ENCODE measurements at regions not wholly inside any gene's neighbourhood (a gene's known extent, or its start where the extent isn't known, plus 50 kb on each side); places are given as distances from the start of the nearest gene placed in this dataset.
"Not testable (repeated sequence)": the region's sequence is repeated elsewhere in the genome, so short reads cannot be mapped to it uniquely, and the experiment has no call there.

DNA sequence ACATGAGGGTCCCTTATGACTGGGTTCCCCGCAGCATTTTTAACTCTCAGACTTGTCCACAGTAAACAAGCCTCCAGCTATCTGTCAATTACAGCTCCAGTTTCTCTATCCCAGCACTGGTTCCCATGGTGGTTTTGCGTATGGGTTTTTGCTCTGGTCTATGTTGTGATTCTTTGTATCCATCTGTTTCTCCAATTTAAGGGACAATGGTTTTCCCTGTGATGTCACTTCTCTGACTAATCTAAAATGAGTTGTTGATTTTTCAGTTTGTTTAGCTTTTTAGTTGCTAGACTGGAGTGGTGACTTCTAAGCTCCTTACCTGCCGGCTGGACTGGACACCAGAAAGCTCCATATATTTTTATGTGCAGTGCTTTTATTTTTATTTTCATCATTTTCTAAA is 303.7 kb downstream of the INHBA start:
- Histone ChIP-seq H3K4me3 (ENCODE audit: control extremely low read depth in 1 of 5, extremely low read depth in 1 of 5, insufficient read depth in 1 of 5, low read depth in 2 of 5, low read length in 4 of 5) (no peak overlapping the region), H3K27me3 (replicated peaks in 1 of 4; ENCODE audit: control extremely low read depth in 1 of 4, control insufficient read depth in 3 of 4, insufficient read depth in 4 of 4, low read length in 3 of 4) (no peaks in the 10 kb centered on the region), H3K4me2 (replicated peaks; ENCODE audit: low read depth, low read length, poor library complexity, severe bottlenecking) (no peak overlapping the region), H3K9ac (ENCODE audit: low read length) (no peak overlapping the region), H3K9me3 (ENCODE audit: control extremely low read depth in 1 of 3, control insufficient read depth in 2 of 3, insufficient read depth in 1 of 3, low read length in 2 of 3) (no peaks in the 10 kb centered on the region), H3K79me2 (ENCODE audit: control insufficient read depth, insufficient read depth, low read length) (no peaks in the 10 kb centered on the region), H3K36me3 (replicated peaks in 1 of 2; ENCODE audit: control extremely low read depth in 1 of 2, control insufficient read depth in 1 of 2, extremely low read depth in 1 of 2, insufficient read depth in 2 of 2, low read length in 1 of 2) (no peaks in the 10 kb centered on the region), H4K20me1 (ENCODE audit: control insufficient read depth, insufficient read depth, low read length, poor library complexity, severe bottlenecking) (no peaks in the 10 kb centered on the region), H2AFZ (ENCODE audit: insufficient read depth, low read depth, low read length, poor library complexity, severe bottlenecking) (no peak overlapping the region), H3K4me1 (ENCODE audit: control insufficient read depth in 2 of 2, insufficient read depth in 2 of 2, low read length in 2 of 2) (no peaks in the 10 kb centered on the region), H3K27ac (ENCODE audit: low read length in 2 of 2) (no peak overlapping the region)
- no peak overlapping the region for H3K4me3 Mint-ChIP-seq
- no peak for TF ChIP-seq EZH2 (IDR thresholded peaks at IDR 0.05; ENCODE audit: borderline replicate concordance, insufficient read depth, low read depth, low read length, poor library complexity, severe bottlenecking)
- TF ChIP-seq, protein P1, sequence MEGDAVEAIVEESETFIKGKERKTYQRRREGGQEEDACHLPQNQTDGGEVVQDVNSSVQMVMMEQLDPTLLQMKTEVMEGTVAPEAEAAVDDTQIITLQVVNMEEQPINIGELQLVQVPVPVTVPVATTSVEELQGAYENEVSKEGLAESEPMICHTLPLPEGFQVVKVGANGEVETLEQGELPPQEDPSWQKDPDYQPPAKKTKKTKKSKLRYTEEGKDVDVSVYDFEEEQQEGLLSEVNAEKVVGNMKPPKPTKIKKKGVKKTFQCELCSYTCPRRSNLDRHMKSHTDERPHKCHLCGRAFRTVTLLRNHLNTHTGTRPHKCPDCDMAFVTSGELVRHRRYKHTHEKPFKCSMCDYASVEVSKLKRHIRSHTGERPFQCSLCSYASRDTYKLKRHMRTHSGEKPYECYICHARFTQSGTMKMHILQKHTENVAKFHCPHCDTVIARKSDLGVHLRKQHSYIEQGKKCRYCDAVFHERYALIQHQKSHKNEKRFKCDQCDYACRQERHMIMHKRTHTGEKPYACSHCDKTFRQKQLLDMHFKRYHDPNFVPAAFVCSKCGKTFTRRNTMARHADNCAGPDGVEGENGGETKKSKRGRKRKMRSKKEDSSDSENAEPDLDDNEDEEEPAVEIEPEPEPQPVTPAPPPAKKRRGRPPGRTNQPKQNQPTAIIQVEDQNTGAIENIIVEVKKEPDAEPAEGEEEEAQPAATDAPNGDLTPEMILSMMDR (IDR thresholded peaks at IDR 0.05): no peak
- intact Hi-C loops (cut with micrococcal nuclease): no loop called here
- H3K9me3 Mint-ChIP-seq (ENCODE audit: insufficient read depth): no peaks in the 10 kb centered on the region
- WGBS (ENCODE audit: insufficient coverage): no CpG with 5 or more reads among the region's 3 CpGs
- POLR2A ChIA-PET: no interaction called here
- DNase-seq (no peak), ATAC-seq (ENCODE audit: low read depth) (no peak)
- no peak overlapping the region for H3K27ac Mint-ChIP-seq
- peaks cover 16% of the 10 kb centered on the region for H3K27me3 Mint-ChIP-seq
- CTCF ChIA-PET: no interaction called here
- no peaks in the 10 kb centered on the region for H3K4me1 Mint-ChIP-seq

DNA sequence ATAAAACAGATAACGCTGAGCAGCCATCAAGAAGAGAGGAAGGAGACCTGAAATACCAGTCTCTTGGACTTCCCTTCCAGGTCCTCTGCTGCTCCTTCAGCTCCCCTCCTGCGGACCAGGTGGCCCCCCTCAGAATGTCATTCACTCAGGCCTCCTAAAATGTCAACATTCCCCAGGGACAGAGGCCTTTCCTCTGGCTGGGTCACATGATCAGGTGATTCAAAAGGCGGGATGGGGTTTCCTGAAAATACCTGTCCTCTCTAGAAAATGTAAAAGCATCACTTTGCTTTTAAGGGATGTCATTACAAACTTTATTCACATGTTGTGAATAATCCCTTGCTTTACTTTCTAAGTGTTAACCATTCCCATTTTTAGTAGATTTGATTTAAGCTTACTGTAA is 311.1 kb downstream of the INHBA start:
- no peak overlapping the region for H3K27ac Mint-ChIP-seq
- ChIA-PET CTCF (no interaction called here), POLR2A (no interaction called here)
- no peak overlapping the region for H3K4me2 ChIP-seq (replicated peaks; ENCODE audit: low read depth, low read length, poor library complexity, severe bottlenecking)
- no peak overlapping the region for H2AFZ ChIP-seq (ENCODE audit: insufficient read depth, low read depth, low read length, poor library complexity, severe bottlenecking)
- ATAC-seq (ENCODE audit: low read depth) (no peak), DNase-seq (no peak)
- WGBS (ENCODE audit: insufficient coverage): 80% methylated on average over 3 of the region's 3 CpGs
- H3K79me2 ChIP-seq (ENCODE audit: control insufficient read depth, insufficient read depth, low read length): no peaks in the 10 kb centered on the region
- H3K9me3 ChIP-seq (ENCODE audit: control extremely low read depth in 1 of 3, control insufficient read depth in 2 of 3, insufficient read depth in 1 of 3, low read length in 2 of 3): no peaks in the 10 kb centered on the region
- H3K9me3 Mint-ChIP-seq (ENCODE audit: insufficient read depth): peaks cover 2% of the 10 kb centered on the region
- no peak overlapping the region for H3K4me3 Mint-ChIP-seq
- intact Hi-C loops (cut with micrococcal nuclease): no loop called here
- no peaks in the 10 kb centered on the region for H3K27me3 ChIP-seq (replicated peaks in 1 of 4; ENCODE audit: control extremely low read depth in 1 of 4, control insufficient read depth in 3 of 4, insufficient read depth in 4 of 4, low read length in 3 of 4)
- H3K4me3 ChIP-seq (ENCODE audit: control extremely low read depth in 1 of 5, extremely low read depth in 1 of 5, insufficient read depth in 1 of 5, low read depth in 2 of 5, low read length in 4 of 5): no peak overlapping the region
- H4K20me1 ChIP-seq (ENCODE audit: control insufficient read depth, insufficient read depth, low read length, poor library complexity, severe bottlenecking): no peaks in the 10 kb centered on the region
- no peak overlapping the region for H3K27ac ChIP-seq (ENCODE audit: low read length in 2 of 2)
- H3K9ac ChIP-seq (ENCODE audit: low read length): no peak overlapping the region
- TF ChIP-seq, protein P1 (IDR thresholded peaks at IDR 0.05): no peak
- no peak for TF ChIP-seq EZH2 (IDR thresholded peaks at IDR 0.05; ENCODE audit: borderline replicate concordance, insufficient read depth, low read depth, low read length, poor library complexity, severe bottlenecking)
- no peaks in the 10 kb centered on the region for H3K4me1 Mint-ChIP-seq
- H3K27me3 Mint-ChIP-seq: no peaks in the 10 kb centered on the region
- no peaks in the 10 kb centered on the region for H3K4me1 ChIP-seq (ENCODE audit: control insufficient read depth in 2 of 2, insufficient read depth in 2 of 2, low read length in 2 of 2)
- H3K36me3 ChIP-seq (replicated peaks in 1 of 2; ENCODE audit: control extremely low read depth in 1 of 2, control insufficient read depth in 1 of 2, extremely low read depth in 1 of 2, insufficient read depth in 2 of 2, low read length in 1 of 2): no peaks in the 10 kb centered on the region

DNA sequence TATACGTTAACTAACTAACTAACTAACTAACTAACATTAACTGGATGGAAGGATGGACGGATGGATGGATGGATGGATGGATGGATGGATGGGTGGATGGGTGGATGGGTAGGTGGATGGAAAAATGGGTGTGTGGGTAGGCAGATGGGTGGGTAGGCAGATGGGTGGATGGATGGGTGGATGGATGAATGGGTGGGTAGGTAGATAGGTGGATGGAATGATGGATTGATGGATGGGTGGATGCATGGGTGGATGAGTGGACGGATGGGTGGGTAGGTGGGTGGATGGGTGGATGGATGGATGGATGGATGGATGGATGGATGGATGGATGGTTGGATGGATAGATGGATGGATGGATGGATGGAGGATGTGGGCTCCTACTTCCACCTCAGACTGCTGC is 314.0 kb downstream of the INHBA start:
- H3K4me1 ChIP-seq (ENCODE audit: control insufficient read depth in 2 of 2, insufficient read depth in 2 of 2, low read length in 2 of 2); ATAC-seq (ENCODE audit: low read depth); H3K4me1 Mint-ChIP-seq; H3K9me3 Mint-ChIP-seq (ENCODE audit: insufficient read depth); H3K27ac Mint-ChIP-seq; H3K9me3 ChIP-seq (ENCODE audit: control extremely low read depth in 1 of 3, control insufficient read depth in 2 of 3, insufficient read depth in 1 of 3, low read length in 2 of 3); POLR2A ChIA-PET; H3K27ac ChIP-seq (ENCODE audit: low read length in 2 of 2); DNase-seq; H3K4me3 Mint-ChIP-seq; H3K4me2 ChIP-seq (replicated peaks; ENCODE audit: low read depth, low read length, poor library complexity, severe bottlenecking); H3K27me3 Mint-ChIP-seq; intact Hi-C loops (cut with micrococcal nuclease); H3K36me3 ChIP-seq (replicated peaks in 1 of 2; ENCODE audit: control extremely low read depth in 1 of 2, control insufficient read depth in 1 of 2, extremely low read depth in 1 of 2, insufficient read depth in 2 of 2, low read length in 1 of 2); H3K27me3 ChIP-seq (replicated peaks in 1 of 4; ENCODE audit: control extremely low read depth in 1 of 4, control insufficient read depth in 3 of 4, insufficient read depth in 4 of 4, low read length in 3 of 4); H4K20me1 ChIP-seq (ENCODE audit: control insufficient read depth, insufficient read depth, low read length, poor library complexity, severe bottlenecking); H3K79me2 ChIP-seq (ENCODE audit: control insufficient read depth, insufficient read depth, low read length); CTCF ChIA-PET; H2AFZ ChIP-seq (ENCODE audit: insufficient read depth, low read depth, low read length, poor library complexity, severe bottlenecking); H3K9ac ChIP-seq (ENCODE audit: low read length); H3K4me3 ChIP-seq (ENCODE audit: control extremely low read depth in 1 of 5, extremely low read depth in 1 of 5, insufficient read depth in 1 of 5, low read depth in 2 of 5, low read length in 4 of 5): not testable (repeated sequence)
- WGBS (ENCODE audit: insufficient coverage): 38% methylated on average over 2 of the region's 3 CpGs
